Panc1 (cell line): ENCODE measurements at regions not wholly inside any gene's neighbourhood (a gene's known extent, or its start where the extent isn't known, plus 50 kb on each side); places are given as distances from the start of the nearest gene placed in this dataset.

Experiments used
- POLR2AphosphoS5 ChIP-seq: IDR thresholded peaks from 2 replicates; pipeline ENCODE4 v1.6.1; 2012; ENCODE audit warnings: mild to moderate bottlenecking, low read depth, low read length, moderate library complexity
- SIN3A ChIP-seq: IDR thresholded peaks from 2 replicates; pipeline ENCODE4 v1.6.1; 2012; ENCODE audit warnings: low read depth, mild to moderate bottlenecking, low read length, moderate library complexity, borderline replicate concordance; ENCODE audit not compliant: insufficient read depth
- TCF7L2 ChIP-seq: IDR thresholded peaks from 2 replicates; pipeline ENCODE4 v1.6.1; 2011; ENCODE audit warnings: mild to moderate bottlenecking, low read depth, low read length, inconsistent platforms
- TF ChIP-seq, protein P1 (sequence below): fragments of 450-650 bp; IDR thresholded peaks from 2 replicates; pipeline ENCODE4 v1.5.1; 2017; ENCODE audit warnings: mild to moderate bottlenecking
- TF ChIP-seq, protein P2 (sequence below), 2 experiments: IDR thresholded peaks; 2 replicates each; pipeline ENCODE4 v1.6.1; 2011 to 2012; ENCODE audit warnings: low read depth in 2 of 2, control low read depth in 1 of 2, low read length in 1 of 2, mild to moderate bottlenecking in 1 of 2, moderate library complexity in 1 of 2; ENCODE audit not compliant: insufficient read depth in 1 of 2

DNA sequence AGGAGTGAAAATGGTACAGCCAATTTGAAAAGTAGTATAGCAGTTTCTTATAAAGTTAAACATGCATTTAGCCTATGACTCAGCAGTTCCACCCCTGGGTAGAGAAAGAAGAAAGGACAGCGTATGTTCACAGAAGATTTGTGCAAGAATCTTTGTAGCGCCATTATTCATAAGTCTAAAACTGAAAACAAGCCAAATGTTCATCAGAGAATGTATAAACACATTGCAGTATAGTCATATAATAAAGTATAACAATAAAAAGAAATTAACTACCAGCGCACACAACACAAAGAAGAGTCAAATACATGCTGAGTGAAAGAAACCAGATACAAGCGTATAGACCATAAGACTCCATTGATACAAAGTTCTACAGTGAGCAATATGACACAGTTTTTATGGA is 294.0 kb downstream of the SAMD5 start:
- TF ChIP-seq, protein P1, sequence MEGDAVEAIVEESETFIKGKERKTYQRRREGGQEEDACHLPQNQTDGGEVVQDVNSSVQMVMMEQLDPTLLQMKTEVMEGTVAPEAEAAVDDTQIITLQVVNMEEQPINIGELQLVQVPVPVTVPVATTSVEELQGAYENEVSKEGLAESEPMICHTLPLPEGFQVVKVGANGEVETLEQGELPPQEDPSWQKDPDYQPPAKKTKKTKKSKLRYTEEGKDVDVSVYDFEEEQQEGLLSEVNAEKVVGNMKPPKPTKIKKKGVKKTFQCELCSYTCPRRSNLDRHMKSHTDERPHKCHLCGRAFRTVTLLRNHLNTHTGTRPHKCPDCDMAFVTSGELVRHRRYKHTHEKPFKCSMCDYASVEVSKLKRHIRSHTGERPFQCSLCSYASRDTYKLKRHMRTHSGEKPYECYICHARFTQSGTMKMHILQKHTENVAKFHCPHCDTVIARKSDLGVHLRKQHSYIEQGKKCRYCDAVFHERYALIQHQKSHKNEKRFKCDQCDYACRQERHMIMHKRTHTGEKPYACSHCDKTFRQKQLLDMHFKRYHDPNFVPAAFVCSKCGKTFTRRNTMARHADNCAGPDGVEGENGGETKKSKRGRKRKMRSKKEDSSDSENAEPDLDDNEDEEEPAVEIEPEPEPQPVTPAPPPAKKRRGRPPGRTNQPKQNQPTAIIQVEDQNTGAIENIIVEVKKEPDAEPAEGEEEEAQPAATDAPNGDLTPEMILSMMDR, result no peak
- TF ChIP-seq POLR2AphosphoS5 (no peak), TCF7L2 (no peak), SIN3A (no peak)
- TF ChIP-seq, protein P2, sequence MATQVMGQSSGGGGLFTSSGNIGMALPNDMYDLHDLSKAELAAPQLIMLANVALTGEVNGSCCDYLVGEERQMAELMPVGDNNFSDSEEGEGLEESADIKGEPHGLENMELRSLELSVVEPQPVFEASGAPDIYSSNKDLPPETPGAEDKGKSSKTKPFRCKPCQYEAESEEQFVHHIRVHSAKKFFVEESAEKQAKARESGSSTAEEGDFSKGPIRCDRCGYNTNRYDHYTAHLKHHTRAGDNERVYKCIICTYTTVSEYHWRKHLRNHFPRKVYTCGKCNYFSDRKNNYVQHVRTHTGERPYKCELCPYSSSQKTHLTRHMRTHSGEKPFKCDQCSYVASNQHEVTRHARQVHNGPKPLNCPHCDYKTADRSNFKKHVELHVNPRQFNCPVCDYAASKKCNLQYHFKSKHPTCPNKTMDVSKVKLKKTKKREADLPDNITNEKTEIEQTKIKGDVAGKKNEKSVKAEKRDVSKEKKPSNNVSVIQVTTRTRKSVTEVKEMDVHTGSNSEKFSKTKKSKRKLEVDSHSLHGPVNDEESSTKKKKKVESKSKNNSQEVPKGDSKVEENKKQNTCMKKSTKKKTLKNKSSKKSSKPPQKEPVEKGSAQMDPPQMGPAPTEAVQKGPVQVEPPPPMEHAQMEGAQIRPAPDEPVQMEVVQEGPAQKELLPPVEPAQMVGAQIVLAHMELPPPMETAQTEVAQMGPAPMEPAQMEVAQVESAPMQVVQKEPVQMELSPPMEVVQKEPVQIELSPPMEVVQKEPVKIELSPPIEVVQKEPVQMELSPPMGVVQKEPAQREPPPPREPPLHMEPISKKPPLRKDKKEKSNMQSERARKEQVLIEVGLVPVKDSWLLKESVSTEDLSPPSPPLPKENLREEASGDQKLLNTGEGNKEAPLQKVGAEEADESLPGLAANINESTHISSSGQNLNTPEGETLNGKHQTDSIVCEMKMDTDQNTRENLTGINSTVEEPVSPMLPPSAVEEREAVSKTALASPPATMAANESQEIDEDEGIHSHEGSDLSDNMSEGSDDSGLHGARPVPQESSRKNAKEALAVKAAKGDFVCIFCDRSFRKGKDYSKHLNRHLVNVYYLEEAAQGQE (IDR thresholded peaks at IDR 0.05; ENCODE audit: insufficient read depth in 1 of 2, low read depth in 2 of 2, low read length in 1 of 2), result no peak
